Right lung (tissue), 2 donors: ENCODE measurements at regions not wholly inside any gene's neighbourhood (a gene's known extent, or its start where the extent isn't known, plus 50 kb on each side); places are given as distances from the start of the nearest gene placed in this dataset.
A peak's percentile ranks its signal among the peaks of the same experiment; 100 is the strongest.

Source experiments
- DNase-seq, 2 donors: peaks; one replicate each; pipeline ENCODE4 v3.0.0-alpha.2; 2013

DNA sequence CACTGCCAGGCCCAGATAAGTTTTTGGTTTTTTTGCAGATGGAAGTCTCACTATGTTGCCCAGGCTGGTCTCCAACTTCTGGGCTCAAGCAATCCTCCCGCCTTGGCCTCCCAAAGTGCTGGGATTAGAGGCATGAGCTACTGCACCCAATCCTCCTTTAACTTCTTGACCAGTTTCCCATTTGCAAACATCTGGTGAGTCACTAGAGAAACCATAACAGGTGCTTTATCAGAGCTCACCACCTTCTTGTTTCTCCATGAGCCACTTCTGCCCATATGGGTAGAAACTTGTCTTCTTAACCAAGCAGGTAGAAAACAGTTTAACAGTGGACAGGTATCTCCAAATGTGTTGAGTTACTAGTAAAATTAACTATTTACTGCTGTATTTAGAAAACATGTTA lies 128.4 kb upstream of the AP1S2 start:
- no peak for DNase-seq

DNA sequence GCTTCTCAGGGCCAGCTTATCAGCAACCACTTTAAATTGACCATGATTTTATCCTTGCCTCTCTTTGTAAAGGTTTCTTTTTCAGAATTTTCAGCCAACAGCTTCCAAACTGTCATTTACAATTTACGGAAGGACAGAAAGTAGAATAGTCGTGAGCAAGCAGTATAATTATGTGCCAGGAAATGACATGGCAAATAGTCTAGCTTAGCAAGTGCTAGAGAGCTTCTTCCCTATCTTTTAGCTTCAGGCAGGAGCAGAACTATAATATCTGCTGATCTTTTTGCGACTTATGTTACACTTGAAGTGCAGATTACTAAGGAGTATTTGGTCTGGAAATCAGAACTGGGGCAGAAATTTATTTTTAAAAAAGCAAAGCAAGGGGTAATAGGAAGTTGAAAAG lies 123.0 kb upstream of the AP1S2 start:
- DNase-seq: no peak

DNA sequence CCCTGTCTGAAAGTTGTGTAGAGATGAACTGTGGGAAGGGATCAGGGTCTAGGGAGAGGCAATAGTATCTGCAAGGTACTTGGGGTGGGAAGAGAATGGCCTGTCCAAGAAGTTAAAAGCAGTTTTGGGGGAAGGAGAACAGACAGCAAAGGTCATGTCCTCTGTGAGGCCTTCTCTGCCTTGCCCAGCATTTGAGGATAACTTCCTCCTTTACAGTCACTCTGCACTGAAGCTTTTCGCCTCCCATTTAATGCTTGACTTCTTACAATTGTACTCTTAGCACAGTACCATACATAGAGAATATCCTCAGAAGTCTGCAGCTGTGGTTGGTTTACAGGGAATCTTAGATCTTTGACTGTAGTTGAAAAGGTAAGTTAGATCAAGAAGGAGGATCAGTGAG lies 121.8 kb upstream of the AP1S2 start:
- no peak for DNase-seq

DNA sequence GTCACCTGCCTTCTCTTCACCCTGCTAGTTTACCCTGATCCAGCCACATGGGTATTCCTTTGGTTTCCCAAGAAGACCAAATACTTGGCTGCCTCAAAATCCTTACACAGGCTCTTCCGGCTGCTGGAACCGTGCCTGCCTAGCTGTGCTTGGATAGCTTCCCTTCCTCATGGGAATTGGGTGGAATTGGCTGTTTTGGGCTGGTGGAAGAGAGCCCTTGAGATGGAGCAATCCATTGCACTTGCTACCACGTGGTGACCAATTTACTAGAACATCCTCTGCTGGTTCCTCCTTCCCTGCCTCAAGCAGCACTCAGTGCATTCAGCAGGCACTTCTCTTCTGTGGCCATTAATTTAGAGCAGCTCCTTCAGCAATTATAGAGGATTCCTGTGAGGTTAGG lies 119.3 kb upstream of the AP1S2 start:
- DNase-seq: no peak

DNA sequence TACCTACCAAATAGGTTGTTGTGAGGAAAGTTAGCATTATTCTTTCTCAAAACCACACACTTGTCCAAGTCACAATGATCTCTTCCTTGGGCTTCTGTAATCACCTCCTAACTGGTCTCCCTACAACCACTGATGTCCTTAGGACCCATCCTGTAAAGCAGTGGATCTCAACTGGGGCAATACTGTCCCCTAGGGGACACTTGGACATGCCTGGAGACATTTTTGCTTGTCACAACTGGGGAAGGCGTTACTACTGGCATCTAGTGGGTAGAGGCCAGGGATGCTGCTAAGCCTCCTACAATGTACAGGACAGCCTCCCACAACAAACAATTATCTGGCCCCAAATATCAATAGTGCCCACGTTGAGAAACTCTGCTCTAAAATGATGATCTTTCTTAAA lies 118.7 kb upstream of the AP1S2 start:
- DNase-seq: peak in 1 of 2 donors; percentile 6

DNA sequence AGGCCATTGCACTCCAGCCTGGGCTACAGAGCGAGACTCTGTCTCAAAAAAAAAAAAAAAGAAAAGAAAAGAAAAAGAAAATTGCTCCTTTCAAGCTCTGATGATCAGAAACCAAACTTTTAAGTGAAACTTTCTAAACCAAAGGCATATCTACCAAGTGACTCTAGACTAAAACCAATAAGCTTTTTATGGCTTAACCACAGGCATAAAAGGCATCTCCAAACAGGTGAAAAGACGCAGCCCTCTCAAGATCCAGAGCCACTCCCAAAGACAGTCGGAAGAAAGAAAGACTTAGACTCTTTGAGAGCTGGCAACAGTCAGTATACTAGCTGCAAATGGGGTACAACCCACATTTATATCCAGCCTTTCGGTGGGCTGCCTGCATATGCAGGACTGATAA lies 117.1 kb upstream of the AP1S2 start:
- no peak for DNase-seq

DNA sequence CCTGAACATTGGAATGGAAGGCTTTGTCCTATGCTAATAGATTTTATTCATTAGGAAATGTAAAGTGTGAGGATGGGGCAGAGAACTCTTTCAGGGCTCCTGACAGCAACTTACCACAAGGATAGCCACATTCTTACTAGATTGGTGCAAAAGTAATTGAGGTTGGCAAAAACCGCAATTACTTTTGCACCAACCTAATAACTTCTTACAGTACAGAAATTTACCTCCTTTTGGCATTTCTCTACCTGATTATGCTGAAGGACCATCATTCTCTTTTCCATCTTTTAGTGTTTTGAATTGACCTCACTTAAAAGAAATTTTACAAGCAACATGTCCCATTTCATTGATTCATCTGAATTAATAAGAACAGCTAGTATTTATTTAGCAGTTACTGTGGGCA lies 109.2 kb upstream of the AP1S2 start:
- DNase-seq: no peak

DNA sequence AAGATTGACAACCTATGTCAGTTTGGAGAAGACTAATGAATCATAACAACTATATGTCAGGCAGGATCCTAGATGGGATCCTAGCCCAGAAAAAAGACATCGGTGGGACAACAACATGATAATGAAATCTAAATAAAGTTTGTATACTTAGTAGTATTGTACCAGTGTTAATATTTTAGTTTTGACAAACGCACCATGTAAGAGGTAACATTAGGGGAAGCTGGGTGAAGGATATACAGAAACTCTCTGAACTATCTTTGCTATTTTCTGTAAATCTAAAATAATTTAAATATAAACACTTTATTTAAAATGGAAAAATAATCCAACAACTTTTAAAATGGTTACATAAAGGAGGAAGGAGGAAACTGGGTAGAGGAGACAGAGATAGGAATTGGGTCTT lies 105.6 kb upstream of the AP1S2 start:
- DNase-seq: no peak

DNA sequence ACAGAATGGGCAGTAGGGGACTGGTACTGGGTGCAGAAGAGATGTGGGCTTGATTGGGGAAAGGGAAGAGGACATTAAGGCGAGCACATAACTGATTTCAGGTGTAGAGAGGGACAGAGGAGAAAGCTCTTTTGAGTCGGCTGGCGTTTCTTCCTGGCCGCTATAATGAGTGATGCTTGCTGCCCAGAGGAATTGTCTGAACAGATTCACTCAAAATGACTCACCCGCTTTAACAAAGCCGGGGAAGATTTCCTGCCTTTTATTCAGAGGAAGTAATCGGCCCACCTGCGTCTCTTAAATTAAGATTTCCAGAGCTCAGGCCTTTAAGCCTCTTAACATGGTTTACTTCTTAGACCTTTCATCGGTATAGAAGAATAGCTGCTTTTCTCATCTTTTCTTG lies 102.1 kb upstream of the AP1S2 start:
- no peak for DNase-seq

DNA sequence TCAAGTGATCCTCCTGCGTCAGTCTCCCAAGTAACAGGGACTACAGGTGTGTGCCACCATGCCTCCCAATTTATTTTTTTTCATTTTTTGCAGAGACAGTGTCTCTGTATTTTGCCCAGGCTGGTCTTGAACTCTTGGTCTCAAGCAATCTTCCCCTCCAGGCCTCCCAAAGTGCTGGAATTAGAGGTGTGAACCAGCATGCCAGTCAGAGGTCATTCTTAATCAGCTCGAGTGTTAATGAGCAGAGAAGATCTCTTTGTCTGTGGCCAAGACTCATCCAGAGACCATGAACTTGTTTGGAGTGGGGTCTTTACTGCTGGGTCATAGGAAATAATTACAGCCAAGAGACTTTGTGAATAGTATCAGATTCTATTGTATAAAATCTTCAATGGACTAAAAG lies 99.2 kb upstream of the AP1S2 start:
- no peak for DNase-seq

DNA sequence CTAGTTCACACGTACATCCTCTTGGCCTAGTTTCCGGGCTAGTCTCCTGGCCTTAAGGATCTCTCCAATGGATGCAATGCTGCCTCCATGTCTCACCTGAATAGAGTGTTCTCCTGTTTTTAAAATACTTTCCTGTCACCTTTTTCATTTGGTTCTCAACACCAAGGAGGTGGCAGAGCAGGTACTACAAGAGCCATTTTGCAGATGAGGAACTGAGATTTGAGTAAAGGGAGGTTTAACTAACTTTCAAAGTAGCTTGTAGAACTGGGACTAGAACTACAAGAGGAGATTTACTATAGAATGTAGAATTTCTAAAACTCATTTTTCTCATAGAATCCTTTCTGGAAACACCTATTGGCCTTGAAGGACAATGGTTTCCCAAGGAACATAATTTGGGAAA lies 97.6 kb upstream of the AP1S2 start:
- no peak for DNase-seq

DNA sequence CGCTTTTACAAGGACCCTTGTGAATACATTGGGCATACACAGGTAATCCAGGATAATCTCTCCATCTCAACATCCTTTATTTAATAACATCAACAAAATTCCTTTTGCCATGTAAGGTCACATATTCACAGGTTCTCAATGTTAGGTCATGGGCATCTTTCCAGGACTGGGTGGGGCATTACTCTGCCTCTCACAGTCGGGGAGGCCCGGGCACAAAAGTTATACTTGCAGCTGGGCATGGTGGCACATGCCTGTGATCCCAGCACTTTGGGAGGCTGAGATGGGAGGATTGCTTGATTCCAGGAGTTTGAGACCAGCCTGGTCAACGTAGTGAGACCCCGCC lies 93.7 kb upstream of the AP1S2 start:
- no peak for DNase-seq

DNA sequence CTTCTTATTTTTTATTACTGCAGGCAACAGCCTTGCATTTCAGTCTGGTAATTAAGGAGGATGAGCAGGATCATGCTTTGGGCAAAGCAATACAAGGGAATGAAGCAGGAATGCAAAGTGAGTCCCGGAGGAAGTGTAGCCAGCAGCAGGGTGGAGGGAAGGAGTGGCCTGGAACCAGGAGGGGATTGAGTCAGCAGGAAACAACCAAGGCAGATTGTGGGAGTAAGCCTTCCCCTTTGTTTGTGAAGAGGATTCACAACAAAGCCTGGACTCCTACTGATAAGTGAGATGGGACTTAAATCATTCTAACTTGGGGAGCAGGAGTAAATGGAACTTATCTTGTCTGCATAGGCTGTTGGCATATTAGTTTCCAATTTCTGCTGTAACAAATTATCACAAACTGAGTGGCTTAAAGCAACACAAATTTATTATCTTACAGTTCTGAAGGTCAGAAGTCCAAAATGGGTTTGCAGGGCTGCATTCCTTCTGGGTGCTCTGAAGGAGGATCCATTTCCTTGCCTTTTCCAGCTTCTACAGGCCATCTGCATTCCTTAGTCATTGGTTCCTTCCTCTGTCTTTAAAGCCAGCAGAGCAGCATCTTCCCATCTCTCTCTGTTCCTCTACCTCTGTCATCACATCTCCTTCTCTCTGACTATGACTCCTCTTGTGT lies 93.2 kb upstream of the AP1S2 start:
- DNase-seq: no peak

DNA sequence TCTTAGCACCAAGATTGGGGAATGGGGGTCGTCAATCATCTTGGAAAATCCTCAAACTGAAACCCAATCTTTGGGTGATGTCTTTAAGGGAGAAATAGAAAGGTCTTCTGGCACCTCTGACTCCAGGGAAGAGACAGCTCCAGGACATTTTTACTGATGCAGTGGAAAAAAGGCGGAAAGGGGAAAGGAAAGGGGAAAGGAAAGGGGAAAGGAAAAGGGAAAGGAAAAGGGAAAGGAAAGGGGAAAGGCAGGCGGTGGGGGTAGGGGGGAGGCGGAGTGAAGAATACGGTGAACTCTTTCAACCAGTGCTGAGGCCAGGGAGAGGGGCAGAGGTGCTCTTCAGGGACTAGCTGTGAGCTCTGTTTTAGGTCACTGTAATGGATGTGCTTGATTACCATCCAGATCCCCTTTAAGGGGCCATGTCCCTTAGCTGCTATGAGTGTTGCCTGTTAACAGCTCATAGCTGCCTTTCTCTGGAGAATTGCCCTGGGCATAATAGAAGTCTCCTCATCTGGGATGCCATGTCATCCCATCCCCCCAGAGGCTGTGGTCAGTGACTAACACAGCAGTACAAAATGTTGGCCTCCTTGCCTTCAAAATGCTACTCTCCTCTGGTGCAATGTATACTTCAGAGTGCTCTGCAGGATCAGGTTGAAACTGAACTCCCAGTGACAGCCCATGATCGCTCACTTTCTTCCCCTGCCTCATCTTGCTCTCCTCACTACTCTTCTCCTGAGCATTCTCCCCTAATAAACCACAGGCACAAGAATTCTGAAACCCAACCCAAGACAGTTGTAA lies 92.4 kb upstream of the AP1S2 start:
- no peak for DNase-seq

DNA sequence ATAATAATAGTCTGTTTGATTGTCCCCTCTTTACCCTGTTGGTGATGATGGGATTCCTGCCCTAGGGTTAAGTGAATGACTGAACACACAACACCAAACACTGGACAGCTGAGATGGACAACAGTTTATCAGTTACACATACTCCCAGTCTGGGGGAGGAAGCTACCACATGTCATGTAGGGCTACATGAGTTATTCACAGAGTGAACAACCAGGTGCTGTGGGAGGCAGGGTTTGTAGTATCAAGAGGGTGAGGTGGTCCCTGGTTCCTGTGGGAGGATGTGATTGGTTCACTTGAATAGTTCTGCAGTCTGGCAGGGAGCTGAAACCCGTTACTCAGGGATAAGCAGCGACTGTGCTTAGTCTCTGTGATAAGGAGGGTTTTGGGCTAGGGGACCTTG lies 88.8 kb upstream of the AP1S2 start:
- DNase-seq: no peak

DNA sequence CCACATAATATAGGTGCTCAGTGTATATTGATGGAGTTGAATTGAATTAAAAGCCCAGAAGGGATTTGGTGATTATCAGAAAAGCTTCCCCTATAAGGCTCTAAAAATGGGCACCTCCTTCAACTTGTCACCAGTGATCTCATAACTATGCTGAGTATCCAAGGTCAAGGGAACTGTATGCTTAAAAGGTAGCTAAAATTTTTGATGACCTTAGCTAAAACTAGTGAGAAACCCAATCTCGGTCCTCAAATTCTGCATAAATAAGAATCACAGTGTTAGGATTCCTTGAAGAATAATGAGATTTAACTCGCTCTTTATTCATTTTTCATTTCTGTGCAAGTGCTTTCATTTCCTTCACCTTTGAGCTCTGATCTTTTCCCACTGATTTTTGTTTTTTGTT lies 87.7 kb upstream of the AP1S2 start:
- no peak for DNase-seq

DNA sequence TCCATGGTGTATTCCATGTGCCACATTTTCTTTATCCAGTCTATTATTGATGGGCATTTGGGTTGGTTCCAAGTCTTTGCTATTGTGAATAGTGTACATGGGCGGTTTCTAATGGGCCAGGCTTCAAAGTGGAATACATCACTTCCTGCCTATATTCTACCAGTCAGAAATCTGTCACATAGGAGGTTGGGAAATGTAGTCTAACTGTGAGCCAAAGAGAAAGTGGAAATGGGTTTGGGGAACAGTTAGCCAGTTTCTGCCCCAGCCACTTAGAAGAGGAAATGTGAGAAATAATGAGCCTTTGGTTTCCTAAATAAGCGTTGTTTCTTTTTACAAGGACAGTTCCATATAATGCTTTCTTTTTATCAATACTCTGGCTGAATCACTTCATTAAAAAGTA lies 85.1 kb upstream of the AP1S2 start:
- no peak for DNase-seq

DNA sequence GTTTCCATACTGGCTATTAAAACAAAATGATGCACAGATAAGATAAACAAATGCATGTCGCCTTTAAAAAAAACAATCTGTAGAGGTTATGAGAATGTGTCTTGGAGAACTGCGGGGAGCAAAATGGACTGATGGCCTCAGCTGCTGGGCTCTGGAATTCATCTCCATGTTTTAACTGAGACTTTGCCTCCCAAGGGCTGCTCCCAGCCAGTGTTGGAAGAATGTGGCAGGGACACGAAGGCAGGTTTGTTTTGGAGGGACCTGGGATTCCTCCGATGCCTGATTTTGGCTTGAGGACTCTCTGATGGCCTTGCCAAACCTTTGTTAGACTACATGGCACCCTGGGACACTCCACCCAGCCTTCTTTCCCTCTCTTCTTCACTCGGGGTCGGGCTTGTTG lies 83.5 kb upstream of the AP1S2 start:
- DNase-seq: no peak

DNA sequence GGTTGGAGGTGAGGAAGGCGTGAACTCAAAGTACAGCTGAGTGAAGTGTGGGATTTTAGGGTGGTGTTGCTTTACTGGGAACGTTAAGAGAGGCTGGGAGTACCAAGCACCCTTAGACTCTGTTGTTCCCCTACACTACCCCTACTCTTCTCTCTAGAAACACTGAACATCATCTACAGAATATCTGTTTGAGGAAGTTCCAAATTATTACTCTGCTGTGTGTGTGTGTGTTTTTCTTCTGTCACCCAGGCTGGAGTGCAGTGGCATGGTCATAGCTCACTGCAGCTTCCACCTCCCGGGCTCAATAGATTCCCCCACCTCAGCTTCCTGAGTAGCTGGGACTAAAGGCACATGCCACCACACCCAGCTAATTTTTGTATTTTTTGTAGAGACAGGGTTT lies 76.7 kb upstream of the AP1S2 start:
- no peak for DNase-seq

DNA sequence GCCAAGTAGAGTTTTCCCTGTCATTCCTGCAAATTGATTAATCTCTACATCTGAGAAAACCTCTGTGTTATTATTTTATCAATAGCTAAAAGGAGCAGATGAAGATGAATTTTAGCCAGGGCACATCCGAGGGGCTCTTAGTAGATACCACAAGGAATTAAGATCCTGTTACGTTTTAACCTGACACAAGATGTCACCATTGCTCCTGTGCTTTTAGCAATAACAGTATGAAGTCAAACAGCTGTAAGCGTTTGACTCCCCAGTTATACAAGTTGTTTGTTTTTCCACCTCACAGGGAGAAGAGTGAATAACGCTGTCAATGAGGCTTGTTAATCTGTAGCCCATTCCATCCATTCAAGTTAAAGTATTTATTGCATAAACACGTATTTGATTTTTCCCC lies 76.0 kb upstream of the AP1S2 start:
- DNase-seq: no peak

DNA sequence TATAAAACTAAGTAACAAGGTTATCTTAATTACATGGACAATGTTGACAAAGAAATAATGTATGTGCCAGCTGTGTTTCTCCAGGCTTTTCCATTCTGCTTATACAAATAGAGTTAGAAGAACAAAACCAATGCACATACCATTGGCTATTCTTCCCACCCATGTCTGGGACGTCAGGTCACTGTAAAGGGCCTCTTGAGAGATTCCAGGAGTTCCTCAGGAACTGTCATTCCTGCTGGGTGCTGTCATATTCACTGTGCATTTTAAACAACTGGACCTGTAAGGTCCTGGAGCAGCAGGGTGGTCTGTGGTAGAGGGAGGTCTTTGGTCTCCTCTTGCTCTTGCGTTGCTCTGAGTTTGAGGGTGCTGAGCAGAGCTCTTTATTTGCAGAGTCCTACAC lies 74.6 kb upstream of the AP1S2 start:
- no peak for DNase-seq

DNA sequence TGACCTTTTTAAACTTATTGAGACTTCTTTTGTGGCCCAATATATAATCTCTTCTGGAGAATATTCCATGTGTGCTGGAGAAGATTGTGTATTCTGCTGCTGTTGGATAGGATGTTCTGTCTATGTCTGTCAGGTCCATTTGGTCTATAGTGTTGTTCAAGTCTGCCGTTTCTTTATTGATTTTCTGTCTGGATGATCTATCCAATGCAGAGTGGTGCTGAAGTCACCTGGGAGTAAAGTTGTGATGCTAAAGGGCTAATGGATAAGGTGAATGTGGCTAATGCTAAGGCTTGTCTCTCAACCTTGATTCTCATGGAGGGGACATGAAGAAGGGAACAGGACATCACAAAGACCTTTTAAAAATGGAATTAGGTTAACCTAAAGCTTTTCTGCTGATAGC lies 72.0 kb upstream of the AP1S2 start:
- no peak for DNase-seq

DNA sequence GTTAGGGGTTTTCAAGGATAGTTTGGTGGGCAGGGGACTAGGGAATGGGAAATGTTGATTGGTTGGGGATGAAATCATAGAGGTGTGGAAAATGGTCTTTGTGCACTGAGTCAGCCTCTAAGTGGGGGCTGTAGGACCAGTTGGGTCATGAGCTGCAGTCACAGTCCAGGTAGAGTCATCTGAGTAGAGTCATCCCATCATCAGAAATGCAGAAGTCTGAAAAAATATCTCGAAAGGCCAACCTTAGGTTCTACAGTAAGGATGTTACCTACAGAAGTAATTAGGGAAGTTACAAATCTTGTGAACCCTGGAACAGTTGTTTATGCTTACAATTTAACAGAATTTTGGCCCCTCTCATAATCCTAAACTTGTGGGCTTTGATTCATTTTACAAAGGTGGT lies 63.4 kb upstream of the AP1S2 start:
- DNase-seq: no peak

DNA sequence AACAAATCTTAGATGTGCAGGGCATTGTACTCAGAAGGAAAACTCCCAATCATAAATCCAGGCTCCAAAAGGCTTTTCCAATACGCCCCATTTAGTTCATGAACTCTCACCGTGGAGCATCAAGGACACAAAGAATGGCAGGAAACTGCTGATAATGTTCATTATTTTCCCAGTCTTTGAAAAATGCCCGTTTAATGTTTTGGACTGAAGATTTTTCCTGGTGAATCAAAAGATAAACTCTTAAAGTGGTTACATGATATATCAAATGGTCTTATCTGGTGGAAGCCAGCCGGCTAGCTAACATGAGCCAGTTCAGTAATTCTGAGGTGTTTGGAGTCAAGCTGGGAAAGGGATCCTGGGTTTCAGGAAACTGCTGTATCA lies 62.1 kb upstream of the AP1S2 start:
- no peak for DNase-seq
